Liver (tissue), 8 donors: ENCODE measurements at regions not wholly inside any gene's neighbourhood (a gene's known extent, or its start where the extent isn't known, plus 50 kb on each side); places are given as distances from the start of the nearest gene placed in this dataset.

Source experiments
- DNase-seq: peaks from one replicate; pipeline ENCODE4 v3.0.0-alpha.2; 2017; ENCODE audit warnings: low spot score
- H3K27ac ChIP-seq, 2 donors: one replicate each; pipeline ENCODE4 v1.7.0; 2013; ENCODE audit warnings: inconsistent platforms in 2 of 2, low read length in 2 of 2, control low read depth in 1 of 2, low read depth in 1 of 2, mild to moderate bottlenecking in 1 of 2
- H3K27me3 ChIP-seq, 4 donors: one replicate each; pipeline versions ENCODE4 v1.6.1 to v1.7.0; 2013; ENCODE audit warnings: low read length in 3 of 4, inconsistent platforms in 1 of 4, mild to moderate bottlenecking in 1 of 4, moderate library complexity in 1 of 4; ENCODE audit not compliant: control insufficient read depth in 4 of 4, insufficient read depth in 4 of 4
- H3K36me3 ChIP-seq, 4 donors: one replicate each; pipeline versions ENCODE4 v1.6.1 to v1.7.0; 2013; ENCODE audit warnings: low read length in 3 of 4, mild to moderate bottlenecking in 3 of 4, low read depth in 1 of 4, moderate library complexity in 1 of 4; ENCODE audit not compliant: control insufficient read depth in 4 of 4, insufficient read depth in 3 of 4
- H3K4me1 ChIP-seq, 4 donors: one replicate each; pipeline versions ENCODE4 v1.6.1 to v1.7.0; 2013; ENCODE audit warnings: low read length in 3 of 4, mild to moderate bottlenecking in 3 of 4, moderate library complexity in 1 of 4; ENCODE audit not compliant: control insufficient read depth in 4 of 4, insufficient read depth in 4 of 4
- H3K4me3 ChIP-seq, 3 donors: one replicate each; pipeline versions ENCODE4 v1.6.1 to v1.7.0; 2013; ENCODE audit warnings: low read length in 3 of 3, control low read depth in 1 of 3, low read depth in 1 of 3, mild to moderate bottlenecking in 1 of 3
- H3K9ac ChIP-seq, 2 donors: one replicate each; pipeline ENCODE4 v1.7.0; 2013; ENCODE audit warnings: low read length in 2 of 2, mild to moderate bottlenecking in 2 of 2, moderate library complexity in 2 of 2, control low read depth in 1 of 2, low read depth in 1 of 2
- H3K9me3 ChIP-seq, 4 donors: one replicate each; pipeline versions ENCODE4 v1.6.1 to v1.7.0; 2013; ENCODE audit warnings: low read length in 3 of 4; ENCODE audit not compliant: control insufficient read depth in 4 of 4
- EGR1 ChIP-seq, 2 donors: IDR thresholded peaks; 2 replicates each; pipeline ENCODE4 v1.6.1; 2016 to 2018; ENCODE audit warnings: antibody characterized with exemption in 2 of 2, low read depth in 2 of 2
- FOXA1 ChIP-seq: IDR thresholded peaks from 2 replicates; pipeline ENCODE4 v1.6.1; 2016; ENCODE audit warnings: antibody characterized with exemption
- FOXA2 ChIP-seq: IDR thresholded peaks from 2 replicates; pipeline ENCODE4 v1.6.1; 2016; ENCODE audit warnings: antibody characterized with exemption
- GABPA ChIP-seq, 2 donors: IDR thresholded peaks in 1 of 2; conservative IDR thresholded peaks in 1 of 2; 2 replicates each; pipeline ENCODE4 v1.6.1; 2016; ENCODE audit warnings: antibody characterized with exemption in 2 of 2, mild to moderate bottlenecking in 1 of 2, moderate library complexity in 1 of 2
- HNF4A ChIP-seq, 2 donors: conservative IDR thresholded peaks; 2 replicates each; pipeline ENCODE4 v1.6.1; 2016; ENCODE audit warnings: antibody characterized with exemption in 2 of 2, mild to moderate bottlenecking in 2 of 2
- HNF4G ChIP-seq: IDR thresholded peaks from 2 replicates; pipeline ENCODE4 v1.6.1; 2016; ENCODE audit warnings: antibody characterized with exemption
- JUND ChIP-seq, 2 donors: IDR thresholded peaks; 2 replicates each; pipeline ENCODE4 v1.6.1; 2016; ENCODE audit warnings: antibody characterized with exemption in 2 of 2
- MAX ChIP-seq: IDR thresholded peaks from 2 replicates; pipeline ENCODE4 v1.6.1; 2016; ENCODE audit warnings: antibody characterized with exemption
- NR2F2 ChIP-seq: IDR thresholded peaks from 2 replicates; pipeline ENCODE4 v1.6.1; 2016; ENCODE audit warnings: antibody characterized with exemption
- RAD21 ChIP-seq, 2 donors: IDR thresholded peaks; 2 replicates each; pipeline ENCODE4 v1.6.1; 2016; ENCODE audit warnings: antibody characterized with exemption in 2 of 2, mild to moderate bottlenecking in 2 of 2
- REST ChIP-seq: IDR thresholded peaks from 2 replicates; pipeline ENCODE4 v1.6.1; 2016; ENCODE audit warnings: antibody characterized with exemption, mild to moderate bottlenecking
- RXRA ChIP-seq, 2 donors: IDR thresholded peaks; 2 replicates each; pipeline ENCODE4 v1.6.1; 2017 to 2018; ENCODE audit warnings: antibody characterized with exemption in 2 of 2, mild to moderate bottlenecking in 1 of 2
- SP1 ChIP-seq: IDR thresholded peaks from 2 replicates; pipeline ENCODE4 v1.6.1; 2018; ENCODE audit warnings: antibody characterized with exemption, mild to moderate bottlenecking
- TAF1 ChIP-seq: conservative IDR thresholded peaks from 2 replicates; pipeline ENCODE4 v1.6.1; 2016; ENCODE audit warnings: antibody characterized with exemption, mild to moderate bottlenecking
- YY1 ChIP-seq: IDR thresholded peaks from 2 replicates; pipeline ENCODE4 v1.6.1; 2016; ENCODE audit warnings: antibody characterized with exemption, mild to moderate bottlenecking
- ZBTB33 ChIP-seq: IDR thresholded peaks from 2 replicates; pipeline ENCODE4 v1.6.1; 2016; ENCODE audit warnings: antibody characterized with exemption
- WGBS: extraction: QIAGEN DNeasy Blood & Tissue Kit; methylation state at CpG from one replicate; pipeline ENCODE4 v1.1.7; 2013; 5-methylcytosine and 5-hydroxymethylcytosine counted together
- TF ChIP-seq, protein P1 (sequence below): fragments of 150-350 bp; IDR thresholded peaks from 2 replicates; pipeline ENCODE4 v1.5.1; 2017; ENCODE audit warnings: improper control_type of control experiment, low read depth, low read length; ENCODE audit not compliant: missing input control
- TF ChIP-seq, protein P2 (sequence below): IDR thresholded peaks from 2 replicates; pipeline ENCODE4 v1.6.1; 2016; ENCODE audit warnings: antibody characterized with exemption
- donor health status: healthy.
- donor health status: healthy.
- donor health status: healthy.
- donor health status: healthy.
- donor health status: healthy.

GRCh38 chr5:74272831-74273451, 367.6 kb downstream of the ENC1 start:
- TF ChIP-seq TAF1 (no peak), RXRA (IDR thresholded peaks at IDR 0.05) (no peak), RAD21 (IDR thresholded peaks at IDR 0.05) (no peak), EGR1 (IDR thresholded peaks at IDR 0.05; ENCODE audit: low read depth in 2 of 2) (no peak), HNF4A (conservative IDR thresholded peaks at IDR 0.05) (no peak), MAX (no peak), FOXA1 (no peak), ZBTB33 (no peak), SP1 (no peak), GABPA (IDR thresholded peaks at IDR 0.05 in 1 of 2, conservative IDR thresholded peaks at IDR 0.05 in 1 of 2) (no peak), YY1 (no peak), REST (no peak), NR2F2 (no peak), FOXA2 (no peak), JUND (IDR thresholded peaks at IDR 0.05) (no peak), HNF4G (no peak)
- TF ChIP-seq, protein P1, sequence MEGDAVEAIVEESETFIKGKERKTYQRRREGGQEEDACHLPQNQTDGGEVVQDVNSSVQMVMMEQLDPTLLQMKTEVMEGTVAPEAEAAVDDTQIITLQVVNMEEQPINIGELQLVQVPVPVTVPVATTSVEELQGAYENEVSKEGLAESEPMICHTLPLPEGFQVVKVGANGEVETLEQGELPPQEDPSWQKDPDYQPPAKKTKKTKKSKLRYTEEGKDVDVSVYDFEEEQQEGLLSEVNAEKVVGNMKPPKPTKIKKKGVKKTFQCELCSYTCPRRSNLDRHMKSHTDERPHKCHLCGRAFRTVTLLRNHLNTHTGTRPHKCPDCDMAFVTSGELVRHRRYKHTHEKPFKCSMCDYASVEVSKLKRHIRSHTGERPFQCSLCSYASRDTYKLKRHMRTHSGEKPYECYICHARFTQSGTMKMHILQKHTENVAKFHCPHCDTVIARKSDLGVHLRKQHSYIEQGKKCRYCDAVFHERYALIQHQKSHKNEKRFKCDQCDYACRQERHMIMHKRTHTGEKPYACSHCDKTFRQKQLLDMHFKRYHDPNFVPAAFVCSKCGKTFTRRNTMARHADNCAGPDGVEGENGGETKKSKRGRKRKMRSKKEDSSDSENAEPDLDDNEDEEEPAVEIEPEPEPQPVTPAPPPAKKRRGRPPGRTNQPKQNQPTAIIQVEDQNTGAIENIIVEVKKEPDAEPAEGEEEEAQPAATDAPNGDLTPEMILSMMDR: no peak
- TF ChIP-seq, protein P2, sequence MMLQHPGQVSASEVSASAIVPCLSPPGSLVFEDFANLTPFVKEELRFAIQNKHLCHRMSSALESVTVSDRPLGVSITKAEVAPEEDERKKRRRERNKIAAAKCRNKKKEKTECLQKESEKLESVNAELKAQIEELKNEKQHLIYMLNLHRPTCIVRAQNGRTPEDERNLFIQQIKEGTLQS: no peak
- 87% methylated on average over 8 of the region's 8 CpGs for WGBS
- H3K4me3 ChIP-seq: no peak overlapping the region
- no peaks in the 10 kb centered on the region for H3K27me3 ChIP-seq
- no peaks in the 10 kb centered on the region for H3K4me1 ChIP-seq
- no peak overlapping the region for H3K27ac ChIP-seq
- no peaks in the 10 kb centered on the region for H3K36me3 ChIP-seq
- no peak for DNase-seq
- H3K9ac ChIP-seq: no peak overlapping the region
- H3K9me3 ChIP-seq: no peaks in the 10 kb centered on the region
